SU-DHL-6 (cell line): ENCODE measurements at regions not wholly inside any gene's neighbourhood (a gene's known extent, or its start where the extent isn't known, plus 50 kb on each side); places are given as distances from the start of the nearest gene placed in this dataset.

Experiments
- CTCF ChIP-seq: fragments of 200-600 bp; sonication (generic); IDR thresholded peaks from one replicate; pipeline ENCODE4 v1.5.1; 2017; ENCODE audit warnings: antibody characterized with exemption, mild to moderate bottlenecking, low read length, moderate library complexity; ENCODE audit not compliant: insufficient read depth, poor library complexity, severe bottlenecking
- EZH2phosphoT487 ChIP-seq: fragments of 200-600 bp; sonication (generic), shearing (Covaris generic); conservative IDR thresholded peaks from 2 replicates; pipeline ENCODE4 v1.6.1; 2018; ENCODE audit warnings: mild to moderate bottlenecking, antibody characterized with exemption, low read length, moderate library complexity, mixed read lengths

- TF ChIP-seq CTCF (no peak), EZH2phosphoT487 (no peak)
These were observed 757.4 kb downstream of the SATB2 start for GRCh38 chr2:198700319-198700718.
